Calu3 (cell line): ENCODE measurements at regions not wholly inside any gene's neighbourhood (a gene's known extent, or its start where the extent isn't known, plus 50 kb on each side); places are given as distances from the start of the nearest gene placed in this dataset.
"Not testable (repeated sequence)": the region's sequence is repeated elsewhere in the genome, so short reads cannot be mapped to it uniquely, and the experiment has no call there.

Experiments
- BruUV-seq: library from RNA; stranded (reverse); fragments of 400-500 nt; replicated peaks from 2 replicates; lab custom pipeline; 2021; lab: Mats Ljungman, UMichigan
- CTCF ChIA-PET: fragments of 300-600 bp; sonication (Branson Sonifier 250); formaldehyde crosslinking; loops from one replicate; lab custom pipeline; 2022; ENCODE audit warnings: antibody characterized with exemption; lab: Charles Lee
- DNase-seq: peaks from one replicate; pipeline ENCODE4 v3.0.0; 2022
- H3K27ac Mint-ChIP-seq: one replicate; pipeline ENCODE4 v1.8.0; 2022; ENCODE audit warnings: mixed read lengths; ENCODE audit not compliant: unreplicated experiment
- H3K27me3 Mint-ChIP-seq: one replicate; pipeline ENCODE4 v1.8.0; 2022; ENCODE audit warnings: mixed read lengths; ENCODE audit not compliant: unreplicated experiment
- H3K36me3 Mint-ChIP-seq: one replicate; pipeline ENCODE4 v1.8.0; 2022; ENCODE audit warnings: mild to moderate bottlenecking, moderate library complexity, mixed read lengths; ENCODE audit not compliant: insufficient read depth, unreplicated experiment
- H3K4me1 Mint-ChIP-seq: one replicate; pipeline ENCODE4 v1.8.0; 2022; ENCODE audit warnings: mild to moderate bottlenecking, low read depth, mixed read lengths; ENCODE audit not compliant: unreplicated experiment
- H3K4me3 Mint-ChIP-seq: one replicate; pipeline ENCODE4 v1.8.0; 2022; ENCODE audit warnings: mild to moderate bottlenecking, low read depth, moderate library complexity, mixed read lengths; ENCODE audit not compliant: unreplicated experiment
- H3K9me3 Mint-ChIP-seq: one replicate; pipeline ENCODE4 v1.8.0; 2022; ENCODE audit warnings: low read depth, mixed read lengths; ENCODE audit not compliant: unreplicated experiment
- intact Hi-C: fragments of 100-400 bp; cut with micrococcal nuclease; formaldehyde crosslinking; loops from one replicate; pipeline ENCODE4 v1.10.0; 2022; ENCODE audit not compliant: unreplicated experiment
- TF ChIP-seq, protein P1 (sequence below): fragments of 200-600 bp; IDR thresholded peaks from one replicate; pipeline ENCODE4 v1.8.0; 2022; ENCODE audit warnings: antibody characterized with exemption; ENCODE audit not compliant: unreplicated experiment

GRCh38 chr6:139447656-139447975 is 73.2 kb upstream of the CITED2 start:
- no peak overlapping the region for H3K27ac Mint-ChIP-seq
- intact Hi-C loops = no loop called here
- no peaks in the 10 kb centered on the region for H3K36me3 Mint-ChIP-seq
- H3K4me1 Mint-ChIP-seq = no peaks in the 10 kb centered on the region
- no TSS peak for BruUV-seq
- CTCF ChIA-PET = no interaction called here
- TF ChIP-seq, protein P1, sequence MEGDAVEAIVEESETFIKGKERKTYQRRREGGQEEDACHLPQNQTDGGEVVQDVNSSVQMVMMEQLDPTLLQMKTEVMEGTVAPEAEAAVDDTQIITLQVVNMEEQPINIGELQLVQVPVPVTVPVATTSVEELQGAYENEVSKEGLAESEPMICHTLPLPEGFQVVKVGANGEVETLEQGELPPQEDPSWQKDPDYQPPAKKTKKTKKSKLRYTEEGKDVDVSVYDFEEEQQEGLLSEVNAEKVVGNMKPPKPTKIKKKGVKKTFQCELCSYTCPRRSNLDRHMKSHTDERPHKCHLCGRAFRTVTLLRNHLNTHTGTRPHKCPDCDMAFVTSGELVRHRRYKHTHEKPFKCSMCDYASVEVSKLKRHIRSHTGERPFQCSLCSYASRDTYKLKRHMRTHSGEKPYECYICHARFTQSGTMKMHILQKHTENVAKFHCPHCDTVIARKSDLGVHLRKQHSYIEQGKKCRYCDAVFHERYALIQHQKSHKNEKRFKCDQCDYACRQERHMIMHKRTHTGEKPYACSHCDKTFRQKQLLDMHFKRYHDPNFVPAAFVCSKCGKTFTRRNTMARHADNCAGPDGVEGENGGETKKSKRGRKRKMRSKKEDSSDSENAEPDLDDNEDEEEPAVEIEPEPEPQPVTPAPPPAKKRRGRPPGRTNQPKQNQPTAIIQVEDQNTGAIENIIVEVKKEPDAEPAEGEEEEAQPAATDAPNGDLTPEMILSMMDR = no peak
- DNase-seq = no peak
- H3K27me3 Mint-ChIP-seq = no peaks in the 10 kb centered on the region
- no peak overlapping the region for H3K4me3 Mint-ChIP-seq
- H3K9me3 Mint-ChIP-seq = no peaks in the 10 kb centered on the region

GRCh38 chr6:139446768-139447655 is 72.6 kb upstream of the CITED2 start:
- no peaks in the 10 kb centered on the region for H3K36me3 Mint-ChIP-seq
- CTCF ChIA-PET = no interaction called here
- DNase-seq = no peak
- intact Hi-C loops = no loop called here
- TF ChIP-seq, protein P1 = no peak
- no peaks in the 10 kb centered on the region for H3K27me3 Mint-ChIP-seq
- H3K4me3 Mint-ChIP-seq = no peak overlapping the region
- no peaks in the 10 kb centered on the region for H3K4me1 Mint-ChIP-seq
- H3K9me3 Mint-ChIP-seq = no peaks in the 10 kb centered on the region
- H3K27ac Mint-ChIP-seq = no peak overlapping the region
- no TSS peak for BruUV-seq

DNA sequence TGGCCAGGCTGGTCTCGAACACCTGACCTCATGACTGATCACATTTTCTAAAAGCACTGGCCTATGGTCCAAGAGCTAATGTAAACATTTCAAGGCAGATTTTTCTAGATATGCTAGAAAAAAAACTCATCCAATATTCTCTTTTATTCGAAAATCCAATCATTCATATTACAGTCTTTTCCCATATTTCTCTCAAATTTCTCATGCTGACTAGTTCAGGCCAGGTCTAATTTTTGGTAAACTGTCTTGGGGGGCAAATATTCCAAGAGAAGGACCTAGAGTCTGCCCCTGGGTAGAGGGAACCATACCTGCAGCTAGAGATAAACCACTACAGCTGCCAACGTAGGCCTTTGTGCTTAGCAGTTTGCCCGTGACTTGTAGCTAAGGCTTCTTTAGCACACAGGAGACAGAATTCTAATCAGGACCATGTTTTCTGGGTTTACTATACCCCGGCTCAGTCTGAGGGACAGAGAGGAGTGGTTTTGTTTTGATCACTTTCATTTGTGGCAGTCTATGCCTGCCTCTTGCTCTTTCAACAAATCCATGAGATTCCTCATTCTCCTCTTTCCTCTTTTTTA is 71.8 kb upstream of the CITED2 start:
- Mint-ChIP-seq H3K27me3 (no peaks in the 10 kb centered on the region), H3K4me1 (no peaks in the 10 kb centered on the region), H3K27ac (no peak overlapping the region), H3K9me3 (no peaks in the 10 kb centered on the region), H3K4me3 (no peak overlapping the region), H3K36me3 (no peaks in the 10 kb centered on the region)
- TF ChIP-seq, protein P1 = no peak
- CTCF ChIA-PET = no interaction called here
- DNase-seq = no peak
- no TSS peak for BruUV-seq
- intact Hi-C loops = no loop called here

GRCh38 chr6:139444273-139444787 is 69.9 kb upstream of the CITED2 start:
- CTCF ChIA-PET = interaction anchor here (0.5 kb wide), 1 partner anchor 1641 kb away, joined by 3 read pairs; no protein-coding TSS in a partner anchor
- DNase-seq, H3K4me3 Mint-ChIP-seq, intact Hi-C loops, H3K9me3 Mint-ChIP-seq, H3K36me3 Mint-ChIP-seq, H3K4me1 Mint-ChIP-seq, H3K27me3 Mint-ChIP-seq, BruUV-seq, H3K27ac Mint-ChIP-seq: not testable (repeated sequence)
